SK-N-MC (cell line): ENCODE measurements at regions not wholly inside any gene's neighbourhood (a gene's known extent, or its start where the extent isn't known, plus 50 kb on each side); places are given as distances from the start of the nearest gene placed in this dataset.

ENCODE experiments used
- EZH2 ChIP-seq: fragments of 200-600 bp; sonication (generic); IDR thresholded peaks from one replicate; pipeline ENCODE4 v1.6.1; 2017; ENCODE audit warnings: antibody characterized with exemption
- POLR2AphosphoS5 ChIP-seq: IDR thresholded peaks from 2 replicates; pipeline ENCODE4 v1.6.1; 2012; ENCODE audit warnings: mild to moderate bottlenecking, low read depth, low read length, borderline replicate concordance

DNA sequence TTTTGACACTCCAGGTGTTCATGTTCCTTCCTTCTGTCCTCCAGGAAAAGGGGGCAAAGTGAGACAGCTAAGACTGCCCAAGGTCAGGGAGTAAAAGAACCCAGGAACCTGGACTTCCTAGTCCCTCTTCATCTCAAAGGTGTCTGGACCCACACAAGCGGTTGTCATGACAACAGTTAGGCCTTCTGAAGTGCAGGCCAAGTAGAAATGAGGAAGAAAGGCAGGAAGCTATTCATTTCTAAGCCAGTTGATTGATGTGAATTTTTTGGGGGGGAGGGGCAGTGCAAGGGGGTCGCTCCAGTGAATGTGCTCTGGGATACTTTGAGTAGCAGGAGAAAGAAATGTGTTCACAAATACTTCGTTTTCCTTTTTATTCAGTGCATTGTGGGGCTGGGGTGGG is 114.3 kb downstream of the NAV1 start:
- no peak for TF ChIP-seq POLR2AphosphoS5
- no peak for TF ChIP-seq EZH2
